OCI-LY1 (cell line): ENCODE measurements at regions not wholly inside any gene's neighbourhood (a gene's known extent, or its start where the extent isn't known, plus 50 kb on each side); places are given as distances from the start of the nearest gene placed in this dataset.

Source experiments
- CTCF ChIP-seq: fragments of 200-600 bp; sonication (generic), shearing (Covaris generic); IDR thresholded peaks from 2 replicates; pipeline ENCODE4 v1.5.1; 2017; ENCODE audit warnings: mild to moderate bottlenecking, antibody characterized with exemption, low read length, moderate library complexity, mixed read lengths
- EZH2 ChIP-seq: fragments of 200-600 bp; sonication (generic), shearing (Covaris generic); IDR thresholded peaks from 2 replicates; pipeline ENCODE4 v1.8.0; 2017; ENCODE audit warnings: borderline replicate concordance, mixed run types, mild to moderate bottlenecking, antibody characterized with exemption, low read length, moderate library complexity, mixed read lengths

GRCh38 chr1:58227604-58228003 is 318.9 kb downstream of the OMA1 start:
- no peak for TF ChIP-seq CTCF
- TF ChIP-seq EZH2: no peak
